ENCODE measurements at regions not wholly inside any gene's neighbourhood (a gene's known extent, or its start where the extent isn't known, plus 50 kb on each side); places are given as distances from the start of the nearest gene placed in this dataset.

- TF ChIP-seq ZNF407 (CRISPR knock-in tag; IDR thresholded peaks at IDR 0.05; ENCODE audit: not compliant biosample characterization) (no peak), CC2D1A (CRISPR knock-in tag; IDR thresholded peaks at IDR 0.05) (no peak), CEBPZ (IDR thresholded peaks at IDR 0.05; ENCODE audit: low read length) (no peak), PBX3 (CRISPR knock-in tag; IDR thresholded peaks at IDR 0.05; ENCODE audit: borderline replicate concordance) (no peak), TBP (CRISPR knock-in tag; IDR thresholded peaks at IDR 0.05) (no peak), SPEN (CRISPR knock-in tag; IDR thresholded peaks at IDR 0.05; ENCODE audit: low read depth) (no peak), ATAD3A (CRISPR knock-in tag; IDR thresholded peaks at IDR 0.05) (no peak), CREM (IDR thresholded peaks at IDR 0.05) (no peak), CREM (CRISPR knock-in tag; IDR thresholded peaks at IDR 0.05) (no peak), HOXA5 (CRISPR knock-in tag; IDR thresholded peaks at IDR 0.05) (no peak), ZBTB42 (CRISPR knock-in tag; IDR thresholded peaks at IDR 0.05) (no peak), PREB (CRISPR knock-in tag; IDR thresholded peaks at IDR 0.05) (no peak)
Observed at GRCh38 chr5:14034963-14035362, 90.5 kb upstream of the DNAH5 start (continued).

Measured in HepG2 (cell line).